NCI-H2227 (cell line): ENCODE measurements at regions not wholly inside any gene's neighbourhood (a gene's known extent, or its start where the extent isn't known, plus 50 kb on each side); places are given as distances from the start of the nearest gene placed in this dataset.

Experiments
- DNase-seq: peaks from one replicate; lab custom pipeline; 2025; ENCODE audit not compliant: unreplicated experiment; lab: John Stamatoyannopoulos, UW

GRCh38 chr2:156837635-156838370 is 401.6 kb downstream of the GPD2 start:
- DNase-seq, result no peak

- DNase-seq, result no peak
Observed at GRCh38 chr2:156841321-156841720, 405.1 kb downstream of the GPD2 start.

GRCh38 chr2:156845806-156846558 is 409.8 kb downstream of the GPD2 start:
- DNase-seq, result no peak

- DNase-seq, result no peak
Observed at GRCh38 chr2:156852210-156852609, 405.3 kb upstream of the GALNT5 start.

- DNase-seq, result no peak
Observed at GRCh38 chr2:156852681-156853080, 404.8 kb upstream of the GALNT5 start.

GRCh38 chr2:156864325-156864724 is 393.2 kb upstream of the GALNT5 start:
- peak; percentile 76 for DNase-seq

- no peak for DNase-seq
Observed at GRCh38 chr2:156864753-156865152, 392.8 kb upstream of the GALNT5 start.

GRCh38 chr2:156867201-156867600 is 390.3 kb upstream of the GALNT5 start:
- DNase-seq, result no peak

GRCh38 chr2:156874707-156875106 is 382.8 kb upstream of the GALNT5 start:
- DNase-seq, result no peak

GRCh38 chr2:156883804-156884203 is 373.7 kb upstream of the GALNT5 start:
- no peak for DNase-seq

GRCh38 chr2:156884216-156884615 is 373.3 kb upstream of the GALNT5 start:
- DNase-seq, result no peak

- peak; percentile 86 for DNase-seq
Observed at GRCh38 chr2:156890529-156891148, 366.9 kb upstream of the GALNT5 start.

GRCh38 chr2:156891609-156892008 is 365.9 kb upstream of the GALNT5 start:
- no peak for DNase-seq

GRCh38 chr2:156892467-156893281 is 364.8 kb upstream of the GALNT5 start:
- peak; percentile 86 for DNase-seq

GRCh38 chr2:156896294-156896693 is 361.2 kb upstream of the GALNT5 start:
- DNase-seq, result no peak

GRCh38 chr2:156897548-156897947 is 360.0 kb upstream of the GALNT5 start:
- DNase-seq, result no peak

- no peak for DNase-seq
Observed at GRCh38 chr2:156901373-156902031, 356.0 kb upstream of the GALNT5 start.

GRCh38 chr2:156903335-156903734 is 354.2 kb upstream of the GALNT5 start:
- no peak for DNase-seq

- DNase-seq, result no peak
Observed at GRCh38 chr2:156907806-156908205, 349.7 kb upstream of the GALNT5 start.

GRCh38 chr2:156908825-156909224 is 348.7 kb upstream of the GALNT5 start:
- DNase-seq, result no peak

GRCh38 chr2:156909983-156910382 is 347.5 kb upstream of the GALNT5 start:
- no peak for DNase-seq
